Kidney (tissue), 13 donors: ENCODE measurements at regions not wholly inside any gene's neighbourhood (a gene's known extent, or its start where the extent isn't known, plus 50 kb on each side); places are given as distances from the start of the nearest gene placed in this dataset.
"Not testable (repeated sequence)": the region's sequence is repeated elsewhere in the genome, so short reads cannot be mapped to it uniquely, and the experiment has no call there.

Experiments
- DNase-seq, 5 donors: peaks; one replicate each; pipeline ENCODE4 v3.0.0-alpha.2; 2013 to 2020
- FAIRE-seq: peaks from 2 replicates; lab custom pipeline; 2012; peaks lifted over from hg19 to GRCh38; lab: Jason Lieb, UNC
- H3K27ac ChIP-seq, 2 donors: one replicate each; pipeline ENCODE4 v1.7.0; 2013; ENCODE audit warnings: low read depth in 2 of 2, low read length in 2 of 2, inconsistent platforms in 1 of 2
- H3K27me3 ChIP-seq: one replicate; pipeline ENCODE4 v1.7.1; 2013; ENCODE audit warnings: low read length, inconsistent platforms; ENCODE audit not compliant: control insufficient read depth, insufficient read depth
- H3K36me3 ChIP-seq, 3 donors: one replicate each; pipeline versions ENCODE4 v1.7.0 to v1.7.1; 2013; ENCODE audit warnings: low read length in 3 of 3, control low read depth in 1 of 3, inconsistent platforms in 1 of 3; ENCODE audit not compliant: insufficient read depth in 3 of 3, control insufficient read depth in 2 of 3
- H3K4me1 ChIP-seq, 3 donors: one replicate each; pipeline versions ENCODE4 v1.7.0 to v1.7.1; 2013; ENCODE audit warnings: low read length in 3 of 3, inconsistent platforms in 1 of 3, low read depth in 1 of 3; ENCODE audit not compliant: control insufficient read depth in 2 of 3, insufficient read depth in 2 of 3
- H3K4me3 ChIP-seq, 3 donors: one replicate each; pipeline versions ENCODE4 v1.7.0 to v1.8.1; 2013; ENCODE audit warnings: low read length in 3 of 3, control low read depth in 1 of 3, inconsistent platforms in 1 of 3
- H3K9ac ChIP-seq, 3 donors: one replicate each; pipeline versions ENCODE4 v1.7.0 to v1.7.1; 2013; ENCODE audit warnings: low read length in 3 of 3, control low read depth in 1 of 3, inconsistent platforms in 1 of 3
- H3K9me3 ChIP-seq, 3 donors: one replicate each; pipeline versions ENCODE4 v1.7.0 to v1.7.1; 2013; ENCODE audit warnings: low read length in 3 of 3, control low read depth in 1 of 3, inconsistent platforms in 1 of 3; ENCODE audit not compliant: control insufficient read depth in 2 of 3, insufficient read depth in 1 of 3
- intact Hi-C: fragments of 100-400 bp; cut with DNase I; formaldehyde crosslinking; loops from one replicate; pipeline ENCODE4 v1.11.1; 2022
- TF ChIP-seq, protein P1 (sequence below): IDR thresholded peaks from 3 replicates; pipeline ENCODE4 v1.5.1; 2012; ENCODE audit warnings: mild to moderate bottlenecking, moderate library complexity, borderline replicate concordance; ENCODE audit not compliant: insufficient read depth; ENCODE audit errors: extremely low read depth
- donor health status: control.
- donor health status: control.
- donor health status: control.
- donor health status: control.
- donor health status: control.
- donor health status: DM: yes; HTN: yes; CAD: no.
- donor health status: Normal renal cell carcinoma (clear cell type).

DNA sequence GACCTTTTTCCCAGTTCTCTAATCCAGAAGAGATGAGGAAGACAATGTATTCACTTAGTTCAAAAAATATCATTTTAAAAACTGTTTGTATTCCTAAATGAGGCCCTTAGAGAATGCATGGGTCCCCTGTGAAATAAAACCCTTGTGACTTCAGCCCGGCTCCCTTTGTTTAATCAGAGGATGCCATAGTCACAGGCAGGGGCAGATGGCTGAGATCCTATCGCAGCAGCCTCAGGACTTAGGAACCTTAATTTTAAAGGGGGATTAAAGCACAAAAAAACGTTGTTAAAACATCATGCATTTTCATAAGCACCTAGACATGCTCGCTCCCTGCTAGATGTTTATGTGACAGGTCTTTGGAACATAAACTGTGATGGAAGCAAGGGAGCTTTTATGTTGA, 176.6 kb downstream of the IL20RB start:
- DNase-seq (no peak), FAIRE-seq (no peak)
- no peak overlapping the region for H3K4me3 ChIP-seq
- H3K9ac ChIP-seq, result no peak overlapping the region
- H3K27me3 ChIP-seq, result no peaks in the 10 kb centered on the region
- H3K4me1 ChIP-seq, result no peaks in the 10 kb centered on the region
- H3K36me3 ChIP-seq, result no peaks in the 10 kb centered on the region
- H3K27ac ChIP-seq, result no peak overlapping the region
- intact Hi-C loops, result no loop called here
- TF ChIP-seq, protein P1, sequence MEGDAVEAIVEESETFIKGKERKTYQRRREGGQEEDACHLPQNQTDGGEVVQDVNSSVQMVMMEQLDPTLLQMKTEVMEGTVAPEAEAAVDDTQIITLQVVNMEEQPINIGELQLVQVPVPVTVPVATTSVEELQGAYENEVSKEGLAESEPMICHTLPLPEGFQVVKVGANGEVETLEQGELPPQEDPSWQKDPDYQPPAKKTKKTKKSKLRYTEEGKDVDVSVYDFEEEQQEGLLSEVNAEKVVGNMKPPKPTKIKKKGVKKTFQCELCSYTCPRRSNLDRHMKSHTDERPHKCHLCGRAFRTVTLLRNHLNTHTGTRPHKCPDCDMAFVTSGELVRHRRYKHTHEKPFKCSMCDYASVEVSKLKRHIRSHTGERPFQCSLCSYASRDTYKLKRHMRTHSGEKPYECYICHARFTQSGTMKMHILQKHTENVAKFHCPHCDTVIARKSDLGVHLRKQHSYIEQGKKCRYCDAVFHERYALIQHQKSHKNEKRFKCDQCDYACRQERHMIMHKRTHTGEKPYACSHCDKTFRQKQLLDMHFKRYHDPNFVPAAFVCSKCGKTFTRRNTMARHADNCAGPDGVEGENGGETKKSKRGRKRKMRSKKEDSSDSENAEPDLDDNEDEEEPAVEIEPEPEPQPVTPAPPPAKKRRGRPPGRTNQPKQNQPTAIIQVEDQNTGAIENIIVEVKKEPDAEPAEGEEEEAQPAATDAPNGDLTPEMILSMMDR, result no peak
- no peaks in the 10 kb centered on the region for H3K9me3 ChIP-seq

DNA sequence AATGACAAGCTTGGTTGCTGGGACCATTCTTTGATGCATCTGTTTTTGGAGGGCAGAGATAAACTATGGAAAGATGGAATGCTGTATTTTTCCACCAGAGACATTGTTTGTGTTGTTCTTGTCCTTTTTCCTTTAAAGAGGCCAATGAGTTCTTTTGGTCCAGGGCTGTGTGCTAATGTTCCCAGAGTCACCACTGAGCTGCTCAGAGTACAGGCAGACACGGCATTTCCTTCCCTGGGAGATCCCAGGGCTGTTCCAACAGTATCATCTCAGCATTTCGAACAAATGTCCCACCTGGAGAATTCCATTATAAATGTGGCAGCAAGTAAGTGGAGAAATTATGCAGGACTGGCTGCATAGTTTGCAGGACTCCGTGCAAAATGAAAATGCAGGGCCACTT, 190.6 kb downstream of the IL20RB start:
- no peak overlapping the region for H3K27ac ChIP-seq
- intact Hi-C loops, result no loop called here
- H3K4me3 ChIP-seq, result no peak overlapping the region
- H3K36me3 ChIP-seq, result no peaks in the 10 kb centered on the region
- H3K27me3 ChIP-seq, result no peaks in the 10 kb centered on the region
- peaks cover 0 to 3% (median 0%) of the 10 kb centered on the region in 3 donors for H3K9me3 ChIP-seq
- TF ChIP-seq, protein P1, result no peak
- no peak for DNase-seq
- no peak for FAIRE-seq
- H3K4me1 ChIP-seq, result no peaks in the 10 kb centered on the region
- H3K9ac ChIP-seq, result no peak overlapping the region

DNA sequence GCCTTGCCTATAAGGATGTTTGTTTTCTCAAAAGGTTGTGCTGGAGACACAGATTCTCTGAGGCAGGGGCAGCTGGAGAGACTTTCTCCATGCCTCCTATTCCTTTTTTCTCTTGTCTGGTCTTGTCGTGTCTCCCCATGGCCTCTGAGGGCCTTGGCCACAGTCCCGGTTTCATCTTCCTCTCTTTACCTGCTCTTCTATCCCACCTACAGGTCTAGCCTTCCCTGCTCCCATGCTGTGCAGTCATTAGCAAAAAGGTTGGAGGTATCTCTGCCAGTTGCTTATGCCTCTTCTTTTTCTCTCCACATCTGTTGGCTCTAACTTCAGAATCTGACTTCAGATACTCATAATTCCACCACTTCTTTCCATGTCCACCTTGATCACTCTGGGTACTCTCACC, 191.1 kb downstream of the IL20RB start:
- H3K4me3 ChIP-seq, result no peak overlapping the region
- no peak overlapping the region for H3K27ac ChIP-seq
- no peaks in the 10 kb centered on the region for H3K27me3 ChIP-seq
- peaks cover 0 to 3% (median 0%) of the 10 kb centered on the region in 3 donors for H3K9me3 ChIP-seq
- H3K4me1 ChIP-seq, result no peaks in the 10 kb centered on the region
- FAIRE-seq, result no peak
- no peak overlapping the region for H3K9ac ChIP-seq
- TF ChIP-seq, protein P1, result no peak
- intact Hi-C loops, result no loop called here
- DNase-seq, result no peak
- H3K36me3 ChIP-seq, result no peaks in the 10 kb centered on the region

DNA sequence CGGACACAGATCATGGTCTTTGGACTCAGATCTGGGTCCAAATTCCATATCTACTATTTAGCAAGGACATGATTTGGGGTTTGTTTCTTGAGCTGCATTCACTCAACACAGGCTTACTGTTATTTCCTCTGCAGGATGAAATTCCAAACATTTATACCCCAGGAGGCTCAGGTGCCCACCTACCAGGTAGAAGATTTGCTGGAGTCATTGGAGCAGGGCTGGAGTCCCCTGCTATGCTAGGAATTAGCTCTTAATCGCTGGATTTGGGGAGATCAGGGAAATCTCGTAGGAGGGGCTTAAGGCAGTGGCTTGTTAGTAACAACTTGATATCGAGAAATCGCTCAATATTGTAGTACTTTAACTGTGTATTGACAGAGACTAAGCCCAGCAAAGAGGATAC, 193.0 kb downstream of the IL20RB start:
- FAIRE-seq, result no peak

DNA sequence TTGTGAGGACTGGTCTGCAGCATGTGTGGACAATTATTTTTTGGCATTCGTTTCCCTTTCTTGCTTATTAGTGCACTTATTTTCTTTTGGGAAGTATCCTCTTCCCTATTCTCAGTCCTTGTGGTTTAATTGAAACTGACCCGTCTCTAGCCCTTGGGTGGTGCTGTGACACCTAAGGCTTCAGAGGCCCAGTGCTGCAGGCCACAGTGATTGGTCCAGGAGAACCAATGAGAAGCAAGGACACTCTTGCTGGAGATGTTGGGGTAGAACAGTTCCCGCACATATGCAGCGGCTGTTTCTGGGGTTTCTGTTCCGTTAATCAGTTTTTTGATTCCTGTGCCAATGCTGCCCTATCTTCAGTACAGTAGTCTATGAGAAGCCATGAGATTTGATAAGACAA, 195.3 kb downstream of the IL20RB start:
- H3K27ac ChIP-seq, H3K27me3 ChIP-seq, H3K9ac ChIP-seq, H3K4me3 ChIP-seq, H3K9me3 ChIP-seq, H3K36me3 ChIP-seq, DNase-seq, FAIRE-seq, H3K4me1 ChIP-seq, intact Hi-C loops: not testable (repeated sequence)

More for the DNA sequence above, 193.0 kb downstream of the IL20RB start:
- TF ChIP-seq, protein P1, result no peak
- DNase-seq, result no peak
- Histone ChIP-seq H3K9me3 (peaks cover 0 to 3% (median 0%) of the 10 kb centered on the region in 3 donors), H3K4me1 (no peaks in the 10 kb centered on the region), H3K27me3 (no peaks in the 10 kb centered on the region), H3K27ac (no peak overlapping the region), H3K36me3 (no peaks in the 10 kb centered on the region), H3K9ac (no peak overlapping the region), H3K4me3 (no peak overlapping the region)
- intact Hi-C loops, result no loop called here
